HEK293 (cell line): ENCODE measurements at regions not wholly inside any gene's neighbourhood (a gene's known extent, or its start where the extent isn't known, plus 50 kb on each side); places are given as distances from the start of the nearest gene placed in this dataset.

ENCODE experiments used
- CTCF ChIA-PET: fragments of 350-600 bp; formaldehyde crosslinking; extraction: SDS; loops from one replicate; lab custom pipeline; 2021; ENCODE audit warnings: antibody characterized with exemption; lab: Yijun Ruan, JAX
- POLR2A ChIA-PET: fragments of 300-600 bp; formaldehyde crosslinking; extraction: SDS; loops from one replicate; lab custom pipeline; 2020; ENCODE audit warnings: antibody characterized with exemption, inconsistent platforms; lab: Yijun Ruan, JAX
- H3K27ac ChIP-seq: fragments of 200-500 bp; sonication (Bioruptor generic); 2 replicates; pipeline ENCODE4 v1.5.1; 2014; ENCODE audit warnings: low read depth, low read length, control low read depth, inconsistent platforms; ENCODE audit errors: extremely low read depth
- H3K36me3 ChIP-seq, 2 experiments: fragments of 200-500 bp in 1 of 2; sonication (Bioruptor generic) in 1 of 2; 1 replicate in 1 of 2; 2 replicates in 1 of 2; pipeline ENCODE4 v1.5.1; 2014 to 2017; ENCODE audit warnings: inconsistent platforms in 2 of 2, low read length in 2 of 2; ENCODE audit not compliant: control insufficient read depth in 2 of 2, insufficient read depth in 1 of 2
- H3K4me1 ChIP-seq: fragments of 200-500 bp; sonication (Bioruptor generic); 2 replicates; pipeline ENCODE4 v1.5.1; 2014; ENCODE audit warnings: mild to moderate bottlenecking, low read length, inconsistent platforms; ENCODE audit not compliant: control insufficient read depth, insufficient read depth
- H3K4me3 ChIP-seq: 2 replicates; pipeline ENCODE4 v1.5.1; 2011; ENCODE audit warnings: low read depth, mild to moderate bottlenecking, control low read depth, low read length, moderate library complexity
- H3K9me3 ChIP-seq: fragments of 200-500 bp; sonication (Bioruptor generic); 2 replicates; pipeline ENCODE4 v1.5.1; 2014; ENCODE audit warnings: low read depth, low read length, inconsistent platforms; ENCODE audit not compliant: control insufficient read depth, insufficient read depth
- GLI2 ChIP-seq: fragments of 450-650 bp; formaldehyde crosslinking; IDR thresholded peaks from 2 replicates; pipeline ENCODE4; 2017; ENCODE audit warnings: missing biosample characterization, missing genetic modification characterization, low read depth, borderline replicate concordance
- HOXD13 ChIP-seq: sonication (generic); formaldehyde crosslinking; IDR thresholded peaks from 2 replicates; pipeline ENCODE4 v1.8.0; 2022; ENCODE audit warnings: missing genetic modification reagents, borderline replicate concordance
- IKZF3 ChIP-seq: fragments of 450-650 bp; IDR thresholded peaks from 2 replicates; pipeline ENCODE4 v1.5.0; 2018; ENCODE audit warnings: missing biosample characterization, mild to moderate bottlenecking, missing genetic modification characterization, moderate library complexity
- PATZ1 ChIP-seq: fragments of 450-650 bp; formaldehyde crosslinking; IDR thresholded peaks from 2 replicates; pipeline ENCODE4 v1.5.1; 2016; ENCODE audit warnings: missing biosample characterization, missing genetic modification characterization
- ZBTB1 ChIP-seq: fragments of 450-650 bp; formaldehyde crosslinking; IDR thresholded peaks from 2 replicates; pipeline ENCODE4 v1.5.1; 2016; ENCODE audit warnings: missing biosample characterization, missing genetic modification characterization
- ZBTB8A ChIP-seq: fragments of 450-650 bp; formaldehyde crosslinking; IDR thresholded peaks from 2 replicates; pipeline ENCODE4 v1.5.1; 2016; ENCODE audit warnings: missing biosample characterization, missing genetic modification characterization
- ZEB2 ChIP-seq: fragments of 450-650 bp; formaldehyde crosslinking; IDR thresholded peaks from 2 replicates; pipeline ENCODE4 v1.5.1; 2016; ENCODE audit warnings: missing biosample characterization, missing genetic modification characterization
- ZFP3 ChIP-seq: fragments of 450-650 bp; formaldehyde crosslinking; IDR thresholded peaks from 2 replicates; pipeline ENCODE4 v1.5.1; 2016; ENCODE audit warnings: low read depth, missing biosample characterization, missing genetic modification characterization
- ZNF132 ChIP-seq: fragments of 450-650 bp; formaldehyde crosslinking; IDR thresholded peaks from 2 replicates; pipeline ENCODE4 v1.5.1; 2017; ENCODE audit warnings: missing biosample characterization, missing genetic modification characterization, borderline replicate concordance
- ZNF221 ChIP-seq: fragments of 450-650 bp; formaldehyde crosslinking; IDR thresholded peaks from 2 replicates; pipeline ENCODE4 v1.5.1; 2017; ENCODE audit warnings: missing biosample characterization, missing genetic modification characterization, borderline replicate concordance
- ZNF23 ChIP-seq: fragments of 450-650 bp; formaldehyde crosslinking; IDR thresholded peaks from 2 replicates; pipeline ENCODE4 v1.5.1; 2016; ENCODE audit warnings: missing biosample characterization, missing genetic modification characterization, borderline replicate concordance
- ZNF311 ChIP-seq: fragments of 450-650 bp; formaldehyde crosslinking; IDR thresholded peaks from 2 replicates; pipeline ENCODE4 v1.5.1; 2017; ENCODE audit warnings: missing biosample characterization, missing genetic modification characterization, borderline replicate concordance
- ZNF521 ChIP-seq: fragments of 450-650 bp; formaldehyde crosslinking; IDR thresholded peaks from 2 replicates; pipeline ENCODE4 v1.5.1; 2017; ENCODE audit warnings: missing biosample characterization, mild to moderate bottlenecking, missing genetic modification characterization
- ZNF544 ChIP-seq: fragments of 450-650 bp; formaldehyde crosslinking; IDR thresholded peaks from 2 replicates; pipeline ENCODE4 v1.5.0; 2017; ENCODE audit warnings: missing biosample characterization, missing genetic modification characterization
- ZNF555 ChIP-seq: fragments of 450-650 bp; formaldehyde crosslinking; conservative IDR thresholded peaks from 2 replicates; pipeline ENCODE4 v1.5.1; 2017; ENCODE audit warnings: missing biosample characterization, mild to moderate bottlenecking, missing genetic modification characterization, inconsistent platforms
- ZNF664 ChIP-seq: fragments of 450-650 bp; formaldehyde crosslinking; IDR thresholded peaks from 2 replicates; pipeline ENCODE4 v1.5.1; 2016; ENCODE audit warnings: missing biosample characterization, missing genetic modification characterization
- ZNF677 ChIP-seq: fragments of 450-650 bp; IDR thresholded peaks from 2 replicates; pipeline ENCODE4 v1.5.0; 2018; ENCODE audit warnings: missing biosample characterization, mild to moderate bottlenecking, missing genetic modification characterization, moderate library complexity
- ZNF76 ChIP-seq: fragments of 450-650 bp; formaldehyde crosslinking; IDR thresholded peaks from 2 replicates; pipeline ENCODE4; 2016; ENCODE audit warnings: low read depth, missing biosample characterization, missing genetic modification characterization, borderline replicate concordance
- TF ChIP-seq, protein P1 (sequence below): fragments of 450-650 bp; formaldehyde crosslinking; IDR thresholded peaks from 2 replicates; pipeline ENCODE4 v1.5.1; 2016; ENCODE audit warnings: missing biosample characterization, missing genetic modification characterization, borderline replicate concordance
- TF ChIP-seq, protein P2 (sequence below): fragments of 450-650 bp; formaldehyde crosslinking; IDR thresholded peaks from 2 replicates; pipeline ENCODE4 v1.5.1; 2016; ENCODE audit warnings: missing biosample characterization, missing genetic modification characterization, borderline replicate concordance
- TF ChIP-seq, protein P3 (sequence below): fragments of 450-650 bp; formaldehyde crosslinking; IDR thresholded peaks from 2 replicates; pipeline ENCODE4 v1.5.1; 2016; ENCODE audit warnings: missing biosample characterization, missing genetic modification characterization

DNA sequence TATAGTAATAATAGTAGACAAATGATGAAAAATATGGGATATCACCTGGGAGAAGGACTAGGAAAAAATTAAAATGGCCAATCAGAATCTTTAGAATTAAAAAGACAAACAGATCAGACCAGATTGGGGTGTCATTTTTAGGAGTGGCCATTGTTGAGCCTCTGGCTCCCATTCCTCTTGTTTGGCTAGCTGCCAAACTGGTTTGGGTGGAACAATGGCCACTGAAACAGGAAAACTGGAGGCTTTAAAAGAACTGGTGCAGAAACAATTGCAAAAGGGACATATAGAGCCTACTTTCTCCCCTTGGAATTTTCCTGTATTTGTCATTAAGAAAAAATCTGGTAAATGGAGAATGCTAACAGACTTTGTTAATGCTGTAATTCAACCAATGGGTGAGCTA is 294.8 kb upstream of the DKK2 start:
- H3K27ac ChIP-seq = no peak overlapping the region
- no peaks in the 10 kb centered on the region for H3K9me3 ChIP-seq
- ChIA-PET POLR2A (no interaction called here), CTCF (no interaction called here)
- no peak for TF ChIP-seq ZBTB8A (tag by site-specific recombination)
- TF ChIP-seq, all 188 proteins: peak for 0
- Histone ChIP-seq H3K36me3 (no peaks in the 10 kb centered on the region), H3K4me1 (no peaks in the 10 kb centered on the region), H3K4me3 (no peak overlapping the region)

DNA sequence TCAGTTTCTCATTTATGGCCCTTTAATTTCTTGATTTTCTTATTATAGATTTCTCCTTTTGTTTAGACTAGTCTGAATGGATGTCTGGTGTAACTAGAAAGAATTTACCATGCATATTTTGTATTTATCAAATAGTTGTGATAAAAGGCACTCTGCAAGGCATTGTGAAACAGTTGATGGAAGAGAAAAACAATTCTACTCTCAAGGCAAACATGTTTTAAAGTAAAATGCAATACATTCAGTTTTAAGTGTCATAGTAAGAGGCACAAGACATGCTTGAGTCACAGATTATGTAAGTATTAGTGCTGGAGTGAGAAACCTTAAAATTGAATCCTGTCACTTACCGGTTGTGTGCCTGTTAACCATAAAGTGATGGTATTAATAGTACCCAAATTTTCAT is 283.3 kb upstream of the DKK2 start:
- H3K4me1 ChIP-seq = no peaks in the 10 kb centered on the region
- CTCF ChIA-PET = no interaction called here
- no peak overlapping the region for H3K4me3 ChIP-seq
- H3K27ac ChIP-seq = no peak overlapping the region
- POLR2A ChIA-PET = no interaction called here
- TF ChIP-seq ZNF221 = no peak
- TF ChIP-seq ZFP3 (tag by site-specific recombination) = no peak
- TF ChIP-seq ZNF544 (tag by site-specific recombination) = no peak
- TF ChIP-seq ZNF664 = no peak
- no peak for TF ChIP-seq ZNF677 (tag by site-specific recombination)
- no peak for TF ChIP-seq ZNF23 (tag by site-specific recombination)
- no peak for TF ChIP-seq IKZF3
- no peak for TF ChIP-seq GLI2
- no peak for TF ChIP-seq HOXD13 (CRISPR knock-in tag)
- TF ChIP-seq ZNF555 = no peak
- no peak for TF ChIP-seq ZBTB1 (tag by site-specific recombination)
- TF ChIP-seq, protein P1, sequence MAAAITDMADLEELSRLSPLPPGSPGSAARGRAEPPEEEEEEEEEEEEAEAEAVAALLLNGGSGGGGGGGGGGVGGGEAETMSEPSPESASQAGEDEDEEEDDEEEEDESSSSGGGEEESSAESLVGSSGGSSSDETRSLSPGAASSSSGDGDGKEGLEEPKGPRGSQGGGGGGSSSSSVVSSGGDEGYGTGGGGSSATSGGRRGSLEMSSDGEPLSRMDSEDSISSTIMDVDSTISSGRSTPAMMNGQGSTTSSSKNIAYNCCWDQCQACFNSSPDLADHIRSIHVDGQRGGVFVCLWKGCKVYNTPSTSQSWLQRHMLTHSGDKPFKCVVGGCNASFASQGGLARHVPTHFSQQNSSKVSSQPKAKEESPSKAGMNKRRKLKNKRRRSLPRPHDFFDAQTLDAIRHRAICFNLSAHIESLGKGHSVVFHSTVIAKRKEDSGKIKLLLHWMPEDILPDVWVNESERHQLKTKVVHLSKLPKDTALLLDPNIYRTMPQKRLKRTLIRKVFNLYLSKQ (tag by site-specific recombination) = no peak
- H3K9me3 ChIP-seq = no peaks in the 10 kb centered on the region
- no peaks in the 10 kb centered on the region for H3K36me3 ChIP-seq

GRCh38 chr4:107318078-107318477 is 282.0 kb upstream of the DKK2 start:
- TF ChIP-seq ZNF521 (tag by site-specific recombination) (no peak), ZNF76 (no peak), ZNF132 (tag by site-specific recombination) (no peak), PATZ1 (tag by site-specific recombination) (no peak), ZNF677 (tag by site-specific recombination) (no peak), ZNF311 (tag by site-specific recombination) (no peak), ZEB2 (tag by site-specific recombination) (no peak)
- TF ChIP-seq, protein P2, sequence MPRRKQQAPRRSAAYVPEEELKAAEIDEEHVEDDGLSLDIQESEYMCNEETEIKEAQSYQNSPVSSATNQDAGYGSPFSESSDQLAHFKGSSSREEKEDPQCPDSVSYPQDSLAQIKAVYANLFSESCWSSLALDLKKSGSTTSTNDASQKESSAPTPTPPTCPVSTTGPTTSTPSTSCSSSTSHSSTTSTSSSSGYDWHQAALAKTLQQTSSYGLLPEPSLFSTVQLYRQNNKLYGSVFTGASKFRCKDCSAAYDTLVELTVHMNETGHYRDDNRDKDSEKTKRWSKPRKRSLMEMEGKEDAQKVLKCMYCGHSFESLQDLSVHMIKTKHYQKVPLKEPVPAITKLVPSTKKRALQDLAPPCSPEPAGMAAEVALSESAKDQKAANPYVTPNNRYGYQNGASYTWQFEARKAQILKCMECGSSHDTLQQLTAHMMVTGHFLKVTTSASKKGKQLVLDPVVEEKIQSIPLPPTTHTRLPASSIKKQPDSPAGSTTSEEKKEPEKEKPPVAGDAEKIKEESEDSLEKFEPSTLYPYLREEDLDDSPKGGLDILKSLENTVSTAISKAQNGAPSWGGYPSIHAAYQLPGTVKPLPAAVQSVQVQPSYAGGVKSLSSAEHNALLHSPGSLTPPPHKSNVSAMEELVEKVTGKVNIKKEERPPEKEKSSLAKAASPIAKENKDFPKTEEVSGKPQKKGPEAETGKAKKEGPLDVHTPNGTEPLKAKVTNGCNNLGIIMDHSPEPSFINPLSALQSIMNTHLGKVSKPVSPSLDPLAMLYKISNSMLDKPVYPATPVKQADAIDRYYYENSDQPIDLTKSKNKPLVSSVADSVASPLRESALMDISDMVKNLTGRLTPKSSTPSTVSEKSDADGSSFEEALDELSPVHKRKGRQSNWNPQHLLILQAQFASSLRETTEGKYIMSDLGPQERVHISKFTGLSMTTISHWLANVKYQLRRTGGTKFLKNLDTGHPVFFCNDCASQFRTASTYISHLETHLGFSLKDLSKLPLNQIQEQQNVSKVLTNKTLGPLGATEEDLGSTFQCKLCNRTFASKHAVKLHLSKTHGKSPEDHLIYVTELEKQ (tag by site-specific recombination) = no peak
- TF ChIP-seq, protein P3, sequence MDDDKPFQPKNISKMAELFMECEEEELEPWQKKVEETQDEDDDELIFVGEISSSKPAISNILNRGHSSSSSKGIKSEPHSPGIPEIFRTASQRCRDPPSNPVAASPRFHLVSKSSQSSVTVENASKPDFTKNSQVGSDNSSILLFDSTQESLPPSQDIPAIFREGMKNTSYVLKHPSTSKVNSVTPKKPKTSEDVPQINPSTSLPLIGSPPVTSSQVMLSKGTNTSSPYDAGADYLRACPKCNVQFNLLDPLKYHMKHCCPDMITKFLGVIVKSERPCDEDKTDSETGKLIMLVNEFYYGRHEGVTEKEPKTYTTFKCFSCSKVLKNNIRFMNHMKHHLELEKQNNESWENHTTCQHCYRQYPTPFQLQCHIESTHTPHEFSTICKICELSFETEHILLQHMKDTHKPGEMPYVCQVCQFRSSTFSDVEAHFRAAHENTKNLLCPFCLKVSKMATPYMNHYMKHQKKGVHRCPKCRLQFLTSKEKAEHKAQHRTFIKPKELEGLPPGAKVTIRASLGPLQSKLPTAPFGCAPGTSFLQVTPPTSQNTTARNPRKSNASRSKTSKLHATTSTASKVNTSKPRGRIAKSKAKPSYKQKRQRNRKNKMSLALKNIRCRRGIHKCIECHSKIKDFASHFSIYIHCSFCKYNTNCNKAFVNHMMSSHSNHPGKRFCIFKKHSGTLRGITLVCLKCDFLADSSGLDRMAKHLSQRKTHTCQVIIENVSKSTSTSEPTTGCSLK (tag by site-specific recombination) = no peak
- H3K4me3 ChIP-seq = no peak overlapping the region
- no peaks in the 10 kb centered on the region for H3K9me3 ChIP-seq
- CTCF ChIA-PET = no interaction called here
- POLR2A ChIA-PET = no interaction called here
- no peaks in the 10 kb centered on the region for H3K36me3 ChIP-seq
- H3K4me1 ChIP-seq = no peaks in the 10 kb centered on the region
- no peak overlapping the region for H3K27ac ChIP-seq
